T-helper 1 cell treated with Interleukin-12 subunit alpha and Interleukin-12 subunit beta and Interleukin-4 antibody, amounts not matched to agents 30 μg/mL and 1 μg/mL, for 36 hours (primary cell): ENCODE measurements at regions not wholly inside any gene's neighbourhood (a gene's known extent, or its start where the extent isn't known, plus 50 kb on each side); places are given as distances from the start of the nearest gene placed in this dataset.
"Not testable (repeated sequence)": the region's sequence is repeated elsewhere in the genome, so short reads cannot be mapped to it uniquely, and the experiment has no call there.

Experiments
- H3K27ac Mint-ChIP-seq: one replicate; pipeline ENCODE4 v1.8.0; 2021; ENCODE audit warnings: mild to moderate bottlenecking, mixed read lengths
- H3K27me3 Mint-ChIP-seq: one replicate; pipeline ENCODE4 v1.8.0; 2021; ENCODE audit warnings: low read depth, mixed read lengths
- H3K36me3 Mint-ChIP-seq: one replicate; pipeline ENCODE4 v1.8.0; 2021; ENCODE audit warnings: low read depth, mixed read lengths
- H3K4me1 Mint-ChIP-seq: one replicate; pipeline ENCODE4 v1.8.0; 2021; ENCODE audit warnings: low read depth, mixed read lengths
- H3K4me3 Mint-ChIP-seq: one replicate; pipeline ENCODE4 v1.8.0; 2021; ENCODE audit warnings: mild to moderate bottlenecking, moderate library complexity, mixed read lengths
- H3K9me3 Mint-ChIP-seq: one replicate; pipeline ENCODE4 v1.8.0; 2021; ENCODE audit warnings: mixed read lengths

DNA sequence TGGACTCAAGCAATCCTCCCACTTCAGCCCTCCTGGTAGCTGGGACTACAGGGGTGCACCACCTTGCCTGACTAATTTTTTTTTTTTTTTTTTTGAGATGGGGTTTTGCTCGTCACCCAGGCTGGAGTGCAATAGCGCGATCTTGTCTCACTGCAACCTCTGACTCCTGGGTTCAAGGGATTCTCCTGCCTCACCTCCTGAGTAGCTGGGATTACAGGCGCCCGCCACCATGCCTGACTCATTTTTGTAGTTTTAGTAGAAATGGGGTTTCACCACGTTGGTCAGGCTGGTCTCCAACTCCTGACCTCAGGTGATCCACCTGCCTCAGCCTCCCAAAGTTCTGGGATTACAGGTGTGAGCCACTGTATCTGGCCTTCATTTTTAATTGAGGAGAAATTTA, 141.0 kb upstream of the SALL4 start:
- H3K4me3 Mint-ChIP-seq, H3K4me1 Mint-ChIP-seq, H3K27ac Mint-ChIP-seq, H3K27me3 Mint-ChIP-seq, H3K9me3 Mint-ChIP-seq, H3K36me3 Mint-ChIP-seq: not testable (repeated sequence)

DNA sequence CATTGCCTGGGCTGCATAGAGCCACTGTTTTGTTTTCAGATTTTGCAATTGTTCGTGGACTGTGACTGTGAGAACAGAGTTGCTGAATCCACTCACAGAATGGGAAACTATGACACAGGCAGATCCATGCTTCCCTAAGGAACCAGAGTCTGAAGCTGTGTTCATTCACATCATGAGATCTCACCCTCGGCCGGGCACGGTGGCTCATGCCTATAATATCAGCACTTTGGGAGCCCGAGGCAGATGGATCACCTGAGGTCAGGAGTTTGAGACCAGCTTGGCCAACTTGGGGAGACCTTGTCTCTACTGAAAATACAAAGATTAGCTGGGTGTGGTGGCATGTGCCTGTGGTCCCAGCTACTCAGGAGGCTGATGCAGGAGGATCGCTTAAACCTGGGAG, 139.2 kb upstream of the SALL4 start:
- H3K36me3 Mint-ChIP-seq, result no peaks in the 10 kb centered on the region
- H3K9me3 Mint-ChIP-seq, result no peaks in the 10 kb centered on the region
- no peaks in the 10 kb centered on the region for H3K27me3 Mint-ChIP-seq
- no peaks in the 10 kb centered on the region for H3K4me1 Mint-ChIP-seq
- H3K4me3 Mint-ChIP-seq, result no peak overlapping the region
- no peak overlapping the region for H3K27ac Mint-ChIP-seq

DNA sequence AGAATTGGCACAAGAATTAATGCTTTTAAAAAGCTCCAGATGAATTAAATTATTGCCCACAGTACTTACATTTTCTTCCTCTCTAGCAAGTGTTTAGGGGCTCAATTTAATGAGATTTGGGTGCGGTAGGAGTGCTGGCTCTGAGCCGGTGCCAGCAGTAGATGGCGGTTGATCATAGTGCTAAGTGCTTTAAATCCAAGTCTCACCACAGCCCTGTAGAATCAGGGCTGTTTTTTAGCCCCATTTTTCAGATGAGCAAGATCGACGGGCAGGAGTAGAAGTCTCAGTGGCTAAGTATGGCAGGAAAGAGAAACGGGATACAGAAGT, 136.9 kb upstream of the SALL4 start:
- Mint-ChIP-seq H3K9me3 (no peaks in the 10 kb centered on the region), H3K36me3 (no peaks in the 10 kb centered on the region), H3K4me3 (no peak overlapping the region), H3K27ac (no peak overlapping the region), H3K27me3 (no peaks in the 10 kb centered on the region), H3K4me1 (no peaks in the 10 kb centered on the region)

DNA sequence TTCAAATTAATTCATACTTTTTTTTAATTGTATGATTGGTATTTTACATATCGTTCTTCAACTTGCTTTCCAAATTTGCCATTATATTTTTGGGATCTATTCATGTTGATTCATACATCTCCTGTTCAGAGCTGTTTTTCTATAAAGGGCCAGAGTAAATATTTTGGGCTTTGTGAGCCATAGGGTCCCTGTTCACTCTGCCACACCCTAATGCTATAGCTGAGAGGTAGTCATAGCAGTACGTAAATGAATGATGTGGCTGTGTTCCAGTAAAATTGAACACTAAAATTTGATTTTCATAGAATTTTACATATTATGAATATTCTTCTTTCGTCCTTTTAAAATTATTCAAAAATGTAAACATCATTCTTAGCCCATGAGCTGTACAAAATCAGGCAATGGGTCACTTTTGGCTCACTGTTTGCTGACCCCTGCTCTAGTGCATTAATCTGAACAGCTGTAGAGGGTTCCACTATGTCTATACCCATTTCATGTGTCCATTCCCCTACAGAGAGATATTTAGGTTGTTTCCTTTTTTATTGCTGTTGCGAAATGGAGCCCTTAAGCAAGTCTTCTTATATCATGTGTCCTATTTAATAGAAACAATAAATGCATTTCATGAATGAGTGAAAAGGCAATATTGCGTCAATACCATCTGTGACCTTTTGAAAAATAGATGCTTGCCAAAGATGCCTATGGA, 136.4 kb upstream of the SALL4 start:
- H3K27me3 Mint-ChIP-seq, result no peaks in the 10 kb centered on the region
- H3K27ac Mint-ChIP-seq, result no peak overlapping the region

DNA sequence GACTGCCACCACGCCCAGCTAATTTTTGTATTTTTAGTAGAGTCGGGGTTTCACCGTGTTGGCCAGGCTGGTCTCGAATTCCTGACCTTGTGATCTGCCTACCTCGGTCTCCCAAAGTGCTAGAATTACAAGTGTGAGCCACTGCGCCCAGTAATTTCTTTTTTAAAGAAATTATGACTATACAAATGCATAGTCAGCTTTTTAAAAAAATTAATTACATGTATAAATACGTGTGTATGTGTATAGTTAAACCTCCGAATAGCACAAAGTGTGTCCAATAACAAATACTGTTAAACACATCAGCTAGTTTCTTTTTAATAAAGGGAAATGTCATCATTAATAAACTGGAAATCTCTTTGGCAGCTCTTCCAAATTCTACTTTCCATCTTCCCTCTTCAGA, 135.5 kb upstream of the SALL4 start:
- Mint-ChIP-seq H3K9me3 (no peaks in the 10 kb centered on the region), H3K4me1 (no peaks in the 10 kb centered on the region), H3K27me3 (no peaks in the 10 kb centered on the region), H3K27ac (no peak overlapping the region), H3K36me3 (no peaks in the 10 kb centered on the region), H3K4me3 (no peak overlapping the region)

More for the DNA sequence above, 136.4 kb upstream of the SALL4 start:
- Mint-ChIP-seq H3K4me3 (no peak overlapping the region), H3K36me3 (no peaks in the 10 kb centered on the region), H3K9me3 (no peaks in the 10 kb centered on the region), H3K4me1 (no peaks in the 10 kb centered on the region)

DNA sequence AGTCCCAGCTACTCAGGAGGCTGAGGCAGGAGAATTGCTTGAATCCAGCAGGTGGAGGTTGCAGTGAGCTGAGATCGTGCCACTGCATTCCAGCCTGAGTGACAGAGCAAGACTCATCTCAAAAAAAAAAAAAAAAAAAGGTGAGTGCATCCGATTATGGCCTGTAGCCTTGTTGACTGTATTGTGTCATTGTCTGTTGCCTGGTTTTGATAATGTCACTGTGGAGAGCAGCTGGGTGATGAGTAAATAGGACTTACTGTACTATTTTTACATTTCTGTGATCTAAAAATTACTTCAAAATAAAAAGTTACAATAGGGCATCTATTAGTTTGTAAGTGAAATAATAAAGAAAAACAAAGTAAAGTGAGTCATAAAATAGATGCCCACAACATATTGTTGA, 134.1 kb upstream of the SALL4 start:
- H3K36me3 Mint-ChIP-seq, result no peaks in the 10 kb centered on the region
- no peaks in the 10 kb centered on the region for H3K27me3 Mint-ChIP-seq
- no peaks in the 10 kb centered on the region for H3K9me3 Mint-ChIP-seq
- no peaks in the 10 kb centered on the region for H3K4me1 Mint-ChIP-seq
- no peak overlapping the region for H3K27ac Mint-ChIP-seq
- H3K4me3 Mint-ChIP-seq, result no peak overlapping the region

DNA sequence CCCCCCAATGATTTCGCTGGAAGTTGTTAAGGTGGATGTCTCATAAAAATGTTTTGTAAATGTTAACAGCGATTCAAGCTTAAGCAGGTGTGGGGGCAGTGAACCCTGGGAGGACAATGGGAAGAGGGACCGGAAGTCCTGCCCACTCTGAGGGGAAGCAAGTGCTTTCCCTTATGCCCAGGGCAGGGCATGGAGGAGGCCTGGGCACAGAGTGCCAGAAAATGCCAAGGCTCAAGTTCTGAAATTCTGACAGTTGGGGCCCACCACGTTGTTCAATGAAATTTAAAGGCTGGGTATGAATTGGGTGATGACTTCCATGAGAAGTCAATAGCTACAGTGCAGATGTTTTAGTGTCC, 132.7 kb upstream of the SALL4 start:
- Mint-ChIP-seq H3K4me1 (no peaks in the 10 kb centered on the region), H3K4me3 (no peak overlapping the region), H3K9me3 (no peaks in the 10 kb centered on the region), H3K36me3 (no peaks in the 10 kb centered on the region), H3K27ac (no peak overlapping the region), H3K27me3 (no peaks in the 10 kb centered on the region)

DNA sequence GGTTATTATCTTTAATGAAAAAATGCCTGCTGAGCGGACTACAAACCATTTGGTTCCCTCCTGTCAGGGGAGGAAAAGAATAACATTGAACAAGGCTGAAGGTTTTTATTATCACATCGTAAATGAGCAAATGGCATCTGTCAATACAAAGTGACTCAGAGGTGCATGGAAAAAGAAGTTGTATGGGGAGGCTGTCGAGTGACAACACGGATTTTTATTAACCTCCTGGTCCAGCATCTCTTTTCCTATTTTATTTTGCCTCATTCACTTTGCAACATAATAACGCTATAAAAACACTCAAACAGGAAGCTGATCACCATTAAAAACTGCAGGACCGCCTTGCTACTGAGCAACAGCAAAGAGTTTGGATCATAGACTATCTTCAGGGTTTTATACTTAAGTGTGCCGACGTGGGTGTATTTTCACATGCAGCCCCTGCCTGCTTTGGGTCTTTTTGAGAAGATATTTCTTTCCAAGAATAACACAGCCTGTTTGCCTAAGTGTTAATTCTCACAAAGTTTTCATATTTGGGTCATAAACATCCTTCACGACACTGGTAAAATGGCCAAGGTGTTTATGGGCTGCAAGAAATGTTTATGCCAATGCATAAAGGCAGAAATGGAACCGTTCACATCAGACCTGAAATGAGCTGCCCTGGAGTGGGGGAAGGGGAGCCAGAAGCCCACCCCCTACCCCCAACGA, 132.1 kb upstream of the SALL4 start:
- Mint-ChIP-seq H3K4me3 (no peak overlapping the region), H3K9me3 (no peaks in the 10 kb centered on the region), H3K4me1 (no peaks in the 10 kb centered on the region), H3K27ac (no peak overlapping the region), H3K36me3 (no peaks in the 10 kb centered on the region), H3K27me3 (no peaks in the 10 kb centered on the region)

DNA sequence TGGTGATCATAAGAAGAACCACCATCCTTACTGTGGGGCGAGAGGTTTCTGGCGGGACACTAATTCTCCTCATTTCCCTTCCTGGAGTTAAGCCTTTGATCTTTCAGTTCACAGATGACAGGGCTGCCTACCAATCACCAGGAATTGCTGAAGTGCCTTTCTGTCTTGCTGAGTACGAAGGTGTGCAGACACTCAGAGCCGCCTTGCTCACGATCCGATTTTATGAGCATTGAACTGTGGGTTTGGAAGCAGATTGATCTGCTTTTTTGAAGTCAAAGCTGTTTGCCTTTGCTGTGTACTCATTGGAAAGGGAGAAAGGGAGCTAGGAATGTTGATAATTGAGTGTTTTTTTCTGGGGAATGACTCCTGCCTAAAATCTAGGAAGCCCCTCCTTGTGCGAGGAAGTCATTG, 129.1 kb upstream of the SALL4 start:
- H3K36me3 Mint-ChIP-seq, result no peaks in the 10 kb centered on the region
- no peak overlapping the region for H3K4me3 Mint-ChIP-seq
- H3K27ac Mint-ChIP-seq, result no peak overlapping the region
- no peaks in the 10 kb centered on the region for H3K4me1 Mint-ChIP-seq
- no peaks in the 10 kb centered on the region for H3K27me3 Mint-ChIP-seq
- H3K9me3 Mint-ChIP-seq, result no peaks in the 10 kb centered on the region

DNA sequence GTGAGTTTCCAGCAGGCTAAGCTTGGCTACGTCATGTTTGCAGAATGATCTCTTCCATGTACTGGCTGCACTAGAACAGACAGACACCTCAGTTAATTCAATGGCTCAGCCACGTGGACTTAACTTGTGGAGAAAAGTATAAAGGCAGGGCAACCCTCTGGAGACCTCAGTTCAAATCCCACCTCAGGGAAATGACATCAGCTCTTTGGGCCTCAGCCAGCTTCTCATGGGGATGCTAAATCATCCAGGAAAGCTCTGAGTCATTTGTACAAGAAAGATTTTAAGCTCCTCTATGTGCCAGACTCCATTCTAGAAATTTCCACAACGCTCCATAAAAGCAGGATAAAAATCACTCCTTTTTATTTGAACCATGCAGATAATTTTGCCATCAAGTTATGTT, 128.5 kb upstream of the SALL4 start:
- no peaks in the 10 kb centered on the region for H3K4me1 Mint-ChIP-seq
- no peak overlapping the region for H3K27ac Mint-ChIP-seq
- no peak overlapping the region for H3K4me3 Mint-ChIP-seq
- H3K9me3 Mint-ChIP-seq, result no peaks in the 10 kb centered on the region
- H3K27me3 Mint-ChIP-seq, result no peaks in the 10 kb centered on the region
- H3K36me3 Mint-ChIP-seq, result no peaks in the 10 kb centered on the region

DNA sequence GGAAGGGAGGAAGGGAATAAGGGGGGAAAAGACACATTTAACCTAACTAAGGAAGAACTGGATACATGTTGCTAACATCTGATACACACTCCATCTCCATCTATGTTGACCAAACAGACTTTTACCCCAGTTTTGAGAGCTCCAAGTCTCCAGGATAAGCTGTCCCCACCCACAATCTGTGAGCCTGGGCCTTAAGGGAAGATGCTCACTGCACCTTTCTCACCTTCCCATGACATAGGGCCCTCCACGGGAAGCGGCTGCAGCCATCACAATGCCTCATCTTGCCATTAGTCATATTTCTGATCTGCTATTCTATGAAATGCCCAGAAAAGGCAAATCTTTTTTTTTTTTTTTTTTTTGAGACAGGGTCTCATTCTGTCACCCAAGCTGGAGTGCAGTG, 126.6 kb upstream of the SALL4 start:
- no peak overlapping the region for H3K4me3 Mint-ChIP-seq
- no peaks in the 10 kb centered on the region for H3K27me3 Mint-ChIP-seq
- H3K36me3 Mint-ChIP-seq, result no peaks in the 10 kb centered on the region
- H3K27ac Mint-ChIP-seq, result no peak overlapping the region
- H3K4me1 Mint-ChIP-seq, result no peaks in the 10 kb centered on the region
- H3K9me3 Mint-ChIP-seq, result no peaks in the 10 kb centered on the region

DNA sequence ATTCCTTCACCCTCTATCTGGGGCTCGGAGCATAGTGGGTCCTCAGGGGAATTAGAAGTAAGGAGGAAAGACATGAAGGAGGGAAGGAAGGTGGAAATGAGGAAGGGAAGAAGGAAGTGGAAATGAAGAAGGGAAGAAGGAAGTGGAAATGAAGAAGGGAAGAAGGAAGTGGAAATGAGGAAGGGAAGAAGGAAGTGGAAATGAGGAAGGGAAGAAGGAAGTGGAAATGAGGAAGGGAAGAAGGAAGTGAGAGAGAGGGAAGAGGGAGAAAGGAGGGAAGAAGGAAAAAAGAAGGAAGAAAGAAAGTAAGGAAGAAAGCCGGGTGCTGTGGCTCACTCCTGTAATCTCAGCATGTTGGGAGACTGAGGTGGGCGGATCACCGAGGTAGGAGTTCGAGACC, 125.6 kb upstream of the SALL4 start:
- H3K27me3 Mint-ChIP-seq, H3K4me1 Mint-ChIP-seq, H3K27ac Mint-ChIP-seq, H3K9me3 Mint-ChIP-seq, H3K36me3 Mint-ChIP-seq, H3K4me3 Mint-ChIP-seq: not testable (repeated sequence)

DNA sequence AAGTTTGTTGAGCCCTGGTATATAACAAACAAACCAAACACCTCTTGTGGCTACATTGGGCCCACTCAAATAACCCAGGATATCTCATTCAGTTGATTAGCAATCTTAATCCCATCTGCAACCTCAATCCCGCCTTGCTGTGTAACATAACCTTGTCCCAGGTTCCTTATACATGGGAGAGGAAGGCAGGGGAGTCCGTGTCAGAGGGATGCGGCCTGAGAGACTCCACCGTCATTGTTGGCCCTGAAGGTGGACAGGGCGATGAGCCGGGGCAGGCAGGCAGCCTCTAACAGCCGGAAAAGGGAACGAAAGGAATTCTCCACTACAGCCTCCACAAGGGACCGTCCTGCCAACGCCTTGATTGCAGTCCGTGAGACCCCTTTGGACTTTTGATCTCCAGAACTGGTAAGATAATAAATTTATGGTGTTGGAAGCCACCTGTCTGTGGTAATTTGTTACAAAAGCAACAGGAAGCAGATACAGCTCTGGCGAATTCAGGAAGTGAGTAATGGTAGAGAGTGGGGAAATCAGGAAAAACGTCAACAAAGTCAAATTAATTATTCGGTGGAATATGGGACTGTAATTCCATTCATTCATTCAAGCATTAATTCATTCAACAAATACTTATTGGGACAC, 124.5 kb upstream of the SALL4 start:
- no peaks in the 10 kb centered on the region for H3K36me3 Mint-ChIP-seq
- H3K27ac Mint-ChIP-seq, result no peak overlapping the region
- H3K4me3 Mint-ChIP-seq, result no peak overlapping the region

DNA sequence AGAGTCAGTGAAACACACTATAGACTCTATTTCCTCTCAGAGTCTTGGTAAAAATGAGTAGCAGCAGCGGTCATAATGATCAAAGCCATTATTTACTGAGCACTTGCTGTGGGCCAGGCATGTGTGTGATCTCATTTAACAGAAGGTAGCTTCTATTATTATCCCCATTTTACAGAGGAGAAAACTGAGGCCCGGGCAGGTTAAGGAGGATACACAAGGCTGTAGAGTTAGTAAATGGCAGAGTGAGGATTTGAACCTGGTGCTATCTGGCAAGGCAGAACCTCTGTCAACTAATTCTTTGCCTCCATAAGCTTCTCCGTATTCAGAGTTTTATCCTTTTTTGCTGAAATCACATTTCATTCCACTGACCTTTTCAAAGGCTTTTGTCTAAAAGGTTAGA, 122.2 kb upstream of the SALL4 start:
- Mint-ChIP-seq H3K36me3 (no peaks in the 10 kb centered on the region), H3K9me3 (no peaks in the 10 kb centered on the region), H3K27ac (no peak overlapping the region), H3K4me3 (no peak overlapping the region), H3K27me3 (peaks cover 5% of the 10 kb centered on the region), H3K4me1 (no peaks in the 10 kb centered on the region)

More for the DNA sequence above, 124.5 kb upstream of the SALL4 start:
- peaks cover 5% of the 10 kb centered on the region for H3K27me3 Mint-ChIP-seq
- no peaks in the 10 kb centered on the region for H3K9me3 Mint-ChIP-seq
- H3K4me1 Mint-ChIP-seq, result no peaks in the 10 kb centered on the region

DNA sequence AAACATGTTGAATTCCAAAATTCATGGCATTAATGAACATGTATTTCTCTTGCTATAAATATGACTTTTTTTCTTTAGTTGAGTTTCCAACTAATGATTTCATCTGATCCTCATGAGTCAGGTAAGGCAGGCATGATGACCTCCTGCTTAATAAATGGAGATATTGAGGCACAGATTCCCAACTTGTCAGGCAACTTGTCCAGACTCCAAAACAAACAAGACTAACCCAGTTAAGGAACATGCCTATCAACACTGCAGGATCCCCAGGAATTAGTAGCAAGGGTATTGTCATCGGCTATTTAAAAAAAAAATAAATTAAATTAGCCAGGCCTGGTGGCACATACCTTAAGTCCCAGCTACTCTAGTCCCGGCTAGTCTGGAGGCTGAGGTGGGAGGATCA, 121.3 kb upstream of the SALL4 start:
- H3K27me3 Mint-ChIP-seq, result peaks cover 6% of the 10 kb centered on the region
- H3K4me1 Mint-ChIP-seq, result no peaks in the 10 kb centered on the region
- H3K36me3 Mint-ChIP-seq, result no peaks in the 10 kb centered on the region
- H3K27ac Mint-ChIP-seq, result no peak overlapping the region
- no peak overlapping the region for H3K4me3 Mint-ChIP-seq
- no peaks in the 10 kb centered on the region for H3K9me3 Mint-ChIP-seq
